DMS79 (cell line): ENCODE measurements at regions not wholly inside any gene's neighbourhood (a gene's known extent, or its start where the extent isn't known, plus 50 kb on each side); places are given as distances from the start of the nearest gene placed in this dataset.

Experiments
- DNase-seq: peaks from one replicate; lab custom pipeline; 2025; lab: John Stamatoyannopoulos, UW

- DNase-seq = peak; percentile 38
These were observed 79.4 kb upstream of the ARHGAP28 start for GRCh38 chr18:6650127-6650507.

GRCh38 chr18:6650747-6651146 lies 78.8 kb upstream of the ARHGAP28 start:
- no peak for DNase-seq

- no peak for DNase-seq
These were observed 77.4 kb upstream of the ARHGAP28 start for GRCh38 chr18:6652098-6652497.

- DNase-seq = no peak
These were observed 75.6 kb upstream of the ARHGAP28 start for GRCh38 chr18:6653880-6654279.

GRCh38 chr18:6659963-6660725 lies 69.4 kb upstream of the ARHGAP28 start:
- no peak for DNase-seq

GRCh38 chr18:6661692-6662415 lies 67.7 kb upstream of the ARHGAP28 start:
- no peak for DNase-seq

GRCh38 chr18:6666012-6666685 lies 63.4 kb upstream of the ARHGAP28 start:
- no peak for DNase-seq

- no peak for DNase-seq
These were observed 60.7 kb upstream of the ARHGAP28 start for GRCh38 chr18:6668836-6669235.

- no peak for DNase-seq
These were observed 56.7 kb upstream of the ARHGAP28 start for GRCh38 chr18:6672821-6673308.

- DNase-seq = no peak
These were observed 52.4 kb upstream of the ARHGAP28 start for GRCh38 chr18:6677086-6677485.

- no peak for DNase-seq
These were observed 50.3 kb upstream of the ARHGAP28 start for GRCh38 chr18:6679201-6679600.
